Fibroblast of lung (primary cell): ENCODE measurements at regions not wholly inside any gene's neighbourhood (a gene's known extent, or its start where the extent isn't known, plus 50 kb on each side); places are given as distances from the start of the nearest gene placed in this dataset.
"Not testable (repeated sequence)": the region's sequence is repeated elsewhere in the genome, so short reads cannot be mapped to it uniquely, and the experiment has no call there.

Experiments used
- EZH2 ChIP-seq: IDR thresholded peaks from 2 replicates; pipeline ENCODE4 v1.5.1; 2012; ENCODE audit warnings: low read length, control low read depth, mild to moderate bottlenecking; ENCODE audit errors: missing control alignments
- TF ChIP-seq, protein P1 (sequence below), 2 donors: IDR thresholded peaks in 1 of 2; conservative IDR thresholded peaks in 1 of 2; 1 replicate in 1 of 2; 2 replicates in 1 of 2; pipeline ENCODE4 v1.5.1; 2011 to 2012; ENCODE audit warnings: low read length in 2 of 2, control low read depth in 1 of 2, inconsistent platforms in 1 of 2, low read depth in 1 of 2, mild to moderate bottlenecking in 1 of 2

DNA sequence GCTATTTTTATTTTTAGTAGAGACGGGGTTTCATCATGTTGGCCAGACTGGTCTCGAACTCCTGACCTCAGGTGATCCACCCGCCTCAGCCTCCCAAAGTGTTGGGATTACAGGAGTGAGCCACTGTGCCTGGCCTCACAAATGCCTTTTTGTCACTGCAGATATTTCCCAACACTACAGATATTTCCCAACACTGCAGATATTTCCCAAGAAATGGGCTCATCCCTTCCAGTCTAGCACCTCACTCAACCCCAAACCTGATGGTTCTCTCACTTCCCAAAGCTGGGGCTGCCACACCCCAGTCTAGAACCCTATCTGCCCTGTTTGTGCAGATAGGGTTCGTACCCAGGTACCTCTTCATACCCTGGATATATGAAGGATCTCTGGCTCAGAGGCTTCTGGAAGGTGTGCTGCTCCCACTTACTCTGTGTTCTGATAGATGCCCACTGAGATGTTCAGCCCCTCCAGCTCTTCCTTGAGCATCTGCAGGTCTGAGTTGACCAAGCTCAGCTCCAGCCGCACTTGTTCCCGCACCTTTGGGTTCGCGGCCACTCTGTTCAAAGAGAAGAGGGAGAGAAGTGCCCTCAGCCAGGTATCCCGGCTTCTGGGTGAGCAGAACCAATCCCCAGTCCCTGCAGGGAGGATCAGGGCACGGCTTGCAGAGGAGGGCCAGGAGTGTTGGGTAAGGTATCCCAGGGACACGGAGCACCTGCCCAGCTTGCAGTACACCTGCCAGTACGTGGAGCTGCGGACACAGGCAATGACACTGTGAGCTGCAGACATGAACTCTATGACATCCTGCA lies 265.1 kb downstream of the GOLGA6L6 start:
- TF ChIP-seq, protein P1, sequence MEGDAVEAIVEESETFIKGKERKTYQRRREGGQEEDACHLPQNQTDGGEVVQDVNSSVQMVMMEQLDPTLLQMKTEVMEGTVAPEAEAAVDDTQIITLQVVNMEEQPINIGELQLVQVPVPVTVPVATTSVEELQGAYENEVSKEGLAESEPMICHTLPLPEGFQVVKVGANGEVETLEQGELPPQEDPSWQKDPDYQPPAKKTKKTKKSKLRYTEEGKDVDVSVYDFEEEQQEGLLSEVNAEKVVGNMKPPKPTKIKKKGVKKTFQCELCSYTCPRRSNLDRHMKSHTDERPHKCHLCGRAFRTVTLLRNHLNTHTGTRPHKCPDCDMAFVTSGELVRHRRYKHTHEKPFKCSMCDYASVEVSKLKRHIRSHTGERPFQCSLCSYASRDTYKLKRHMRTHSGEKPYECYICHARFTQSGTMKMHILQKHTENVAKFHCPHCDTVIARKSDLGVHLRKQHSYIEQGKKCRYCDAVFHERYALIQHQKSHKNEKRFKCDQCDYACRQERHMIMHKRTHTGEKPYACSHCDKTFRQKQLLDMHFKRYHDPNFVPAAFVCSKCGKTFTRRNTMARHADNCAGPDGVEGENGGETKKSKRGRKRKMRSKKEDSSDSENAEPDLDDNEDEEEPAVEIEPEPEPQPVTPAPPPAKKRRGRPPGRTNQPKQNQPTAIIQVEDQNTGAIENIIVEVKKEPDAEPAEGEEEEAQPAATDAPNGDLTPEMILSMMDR (conservative IDR thresholded peaks at IDR 0.05 in 1 of 2, IDR thresholded peaks at IDR 0.05 in 1 of 2; ENCODE audit: low read depth in 1 of 2, low read length in 2 of 2): not testable (repeated sequence)
- not testable (repeated sequence) for TF ChIP-seq EZH2
